Liver (tissue), 7 donors: ENCODE measurements at regions not wholly inside any gene's neighbourhood (a gene's known extent, or its start where the extent isn't known, plus 50 kb on each side); places are given as distances from the start of the nearest gene placed in this dataset.

Source experiments
- DNase-seq: peaks from one replicate; pipeline ENCODE4 v3.0.0-alpha.2; 2017; ENCODE audit warnings: low spot score
- H3K27ac ChIP-seq, 2 donors: one replicate each; pipeline ENCODE4 v1.7.0; 2013; ENCODE audit warnings: inconsistent platforms in 2 of 2, low read length in 2 of 2, control low read depth in 1 of 2, low read depth in 1 of 2, mild to moderate bottlenecking in 1 of 2
- H3K27me3 ChIP-seq, 4 donors: one replicate each; pipeline versions ENCODE4 v1.6.1 to v1.7.0; 2013; ENCODE audit warnings: low read length in 3 of 4, inconsistent platforms in 1 of 4, mild to moderate bottlenecking in 1 of 4, moderate library complexity in 1 of 4; ENCODE audit not compliant: control insufficient read depth in 4 of 4, insufficient read depth in 4 of 4
- H3K36me3 ChIP-seq, 4 donors: one replicate each; pipeline versions ENCODE4 v1.6.1 to v1.7.0; 2013; ENCODE audit warnings: low read length in 3 of 4, mild to moderate bottlenecking in 3 of 4, low read depth in 1 of 4, moderate library complexity in 1 of 4; ENCODE audit not compliant: control insufficient read depth in 4 of 4, insufficient read depth in 3 of 4
- H3K4me1 ChIP-seq, 4 donors: one replicate each; pipeline versions ENCODE4 v1.6.1 to v1.7.0; 2013; ENCODE audit warnings: low read length in 3 of 4, mild to moderate bottlenecking in 3 of 4, moderate library complexity in 1 of 4; ENCODE audit not compliant: control insufficient read depth in 4 of 4, insufficient read depth in 4 of 4
- H3K4me3 ChIP-seq, 3 donors: one replicate each; pipeline versions ENCODE4 v1.6.1 to v1.7.0; 2013; ENCODE audit warnings: low read length in 3 of 3, control low read depth in 1 of 3, low read depth in 1 of 3, mild to moderate bottlenecking in 1 of 3
- H3K9ac ChIP-seq, 2 donors: one replicate each; pipeline ENCODE4 v1.7.0; 2013; ENCODE audit warnings: low read length in 2 of 2, mild to moderate bottlenecking in 2 of 2, moderate library complexity in 2 of 2, control low read depth in 1 of 2, low read depth in 1 of 2
- H3K9me3 ChIP-seq, 4 donors: one replicate each; pipeline versions ENCODE4 v1.6.1 to v1.7.0; 2013; ENCODE audit warnings: low read length in 3 of 4; ENCODE audit not compliant: control insufficient read depth in 4 of 4
- ATF3 ChIP-seq: IDR thresholded peaks from 2 replicates; pipeline ENCODE4 v1.6.1; 2016; ENCODE audit warnings: antibody characterized with exemption
- FOXA1 ChIP-seq: IDR thresholded peaks from 2 replicates; pipeline ENCODE4 v1.6.1; 2016; ENCODE audit warnings: antibody characterized with exemption
- GABPA ChIP-seq, 2 donors: IDR thresholded peaks in 1 of 2; conservative IDR thresholded peaks in 1 of 2; 2 replicates each; pipeline ENCODE4 v1.6.1; 2016; ENCODE audit warnings: antibody characterized with exemption in 2 of 2, mild to moderate bottlenecking in 1 of 2, moderate library complexity in 1 of 2
- HNF4A ChIP-seq, 2 donors: conservative IDR thresholded peaks; 2 replicates each; pipeline ENCODE4 v1.6.1; 2016; ENCODE audit warnings: antibody characterized with exemption in 2 of 2, mild to moderate bottlenecking in 2 of 2
- HNF4G ChIP-seq: IDR thresholded peaks from 2 replicates; pipeline ENCODE4 v1.6.1; 2016; ENCODE audit warnings: antibody characterized with exemption
- NR2F2 ChIP-seq: IDR thresholded peaks from 2 replicates; pipeline ENCODE4 v1.6.1; 2016; ENCODE audit warnings: antibody characterized with exemption
- RAD21 ChIP-seq, 2 donors: IDR thresholded peaks; 2 replicates each; pipeline ENCODE4 v1.6.1; 2016; ENCODE audit warnings: antibody characterized with exemption in 2 of 2, mild to moderate bottlenecking in 2 of 2
- RXRA ChIP-seq, 2 donors: IDR thresholded peaks; 2 replicates each; pipeline ENCODE4 v1.6.1; 2017 to 2018; ENCODE audit warnings: antibody characterized with exemption in 2 of 2, mild to moderate bottlenecking in 1 of 2
- SP1 ChIP-seq: IDR thresholded peaks from 2 replicates; pipeline ENCODE4 v1.6.1; 2018; ENCODE audit warnings: antibody characterized with exemption, mild to moderate bottlenecking
- ZBTB33 ChIP-seq: IDR thresholded peaks from 2 replicates; pipeline ENCODE4 v1.6.1; 2016; ENCODE audit warnings: antibody characterized with exemption
- WGBS: extraction: QIAGEN DNeasy Blood & Tissue Kit; methylation state at CpG from one replicate; pipeline ENCODE4 v1.1.7; 2013; 5-methylcytosine and 5-hydroxymethylcytosine counted together
- TF ChIP-seq, protein P1 (sequence below): IDR thresholded peaks from 2 replicates; pipeline ENCODE4 v1.6.1; 2016; ENCODE audit warnings: antibody characterized with exemption
- TF ChIP-seq, protein P2 (sequence below): IDR thresholded peaks from 2 replicates; pipeline ENCODE4 v1.6.1; 2016; ENCODE audit warnings: antibody characterized with exemption, mild to moderate bottlenecking
- donor health status: healthy.
- donor health status: healthy.
- donor health status: healthy.
- donor health status: healthy.

DNA sequence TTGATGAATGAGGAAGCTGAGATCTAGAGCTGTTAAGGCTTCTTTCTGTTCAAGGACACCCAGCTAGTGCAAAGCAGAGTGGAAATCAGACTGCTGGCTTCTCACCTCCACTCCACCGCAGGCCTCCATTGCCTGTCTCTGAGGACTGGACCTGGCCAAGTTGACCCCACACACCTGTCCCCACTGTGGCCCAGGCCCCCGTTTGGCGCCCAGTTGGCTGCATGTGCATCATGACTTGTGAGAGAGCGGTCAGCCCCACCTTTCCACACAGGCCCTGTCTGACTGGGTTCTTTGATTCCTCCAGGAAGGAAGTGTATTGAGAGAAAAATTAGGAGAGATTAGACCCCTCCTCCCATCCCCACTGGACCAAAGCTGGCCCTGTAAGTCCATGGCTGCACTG lies 206.3 kb upstream of the TLE3 start:
- no peak for DNase-seq
- Histone ChIP-seq H3K4me1 (no peaks in the 10 kb centered on the region), H3K9ac (no peak overlapping the region), H3K27me3 (no peaks in the 10 kb centered on the region), H3K9me3 (peaks cover 0 to 6% (median 3%) of the 10 kb centered on the region in 4 donors), H3K4me3 (no peak overlapping the region), H3K36me3 (no peaks in the 10 kb centered on the region), H3K27ac (no peak overlapping the region)
- TF ChIP-seq HNF4A (conservative IDR thresholded peaks at IDR 0.05) (no peak), ZBTB33 (no peak), RXRA (IDR thresholded peaks at IDR 0.05) (no peak), SP1 (no peak), NR2F2 (no peak), RAD21 (IDR thresholded peaks at IDR 0.05) (no peak), GABPA (IDR thresholded peaks at IDR 0.05 in 1 of 2, conservative IDR thresholded peaks at IDR 0.05 in 1 of 2) (no peak)
- TF ChIP-seq, protein P1, sequence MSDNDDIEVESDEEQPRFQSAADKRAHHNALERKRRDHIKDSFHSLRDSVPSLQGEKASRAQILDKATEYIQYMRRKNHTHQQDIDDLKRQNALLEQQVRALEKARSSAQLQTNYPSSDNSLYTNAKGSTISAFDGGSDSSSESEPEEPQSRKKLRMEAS = no peak
- TF ChIP-seq, protein P2, sequence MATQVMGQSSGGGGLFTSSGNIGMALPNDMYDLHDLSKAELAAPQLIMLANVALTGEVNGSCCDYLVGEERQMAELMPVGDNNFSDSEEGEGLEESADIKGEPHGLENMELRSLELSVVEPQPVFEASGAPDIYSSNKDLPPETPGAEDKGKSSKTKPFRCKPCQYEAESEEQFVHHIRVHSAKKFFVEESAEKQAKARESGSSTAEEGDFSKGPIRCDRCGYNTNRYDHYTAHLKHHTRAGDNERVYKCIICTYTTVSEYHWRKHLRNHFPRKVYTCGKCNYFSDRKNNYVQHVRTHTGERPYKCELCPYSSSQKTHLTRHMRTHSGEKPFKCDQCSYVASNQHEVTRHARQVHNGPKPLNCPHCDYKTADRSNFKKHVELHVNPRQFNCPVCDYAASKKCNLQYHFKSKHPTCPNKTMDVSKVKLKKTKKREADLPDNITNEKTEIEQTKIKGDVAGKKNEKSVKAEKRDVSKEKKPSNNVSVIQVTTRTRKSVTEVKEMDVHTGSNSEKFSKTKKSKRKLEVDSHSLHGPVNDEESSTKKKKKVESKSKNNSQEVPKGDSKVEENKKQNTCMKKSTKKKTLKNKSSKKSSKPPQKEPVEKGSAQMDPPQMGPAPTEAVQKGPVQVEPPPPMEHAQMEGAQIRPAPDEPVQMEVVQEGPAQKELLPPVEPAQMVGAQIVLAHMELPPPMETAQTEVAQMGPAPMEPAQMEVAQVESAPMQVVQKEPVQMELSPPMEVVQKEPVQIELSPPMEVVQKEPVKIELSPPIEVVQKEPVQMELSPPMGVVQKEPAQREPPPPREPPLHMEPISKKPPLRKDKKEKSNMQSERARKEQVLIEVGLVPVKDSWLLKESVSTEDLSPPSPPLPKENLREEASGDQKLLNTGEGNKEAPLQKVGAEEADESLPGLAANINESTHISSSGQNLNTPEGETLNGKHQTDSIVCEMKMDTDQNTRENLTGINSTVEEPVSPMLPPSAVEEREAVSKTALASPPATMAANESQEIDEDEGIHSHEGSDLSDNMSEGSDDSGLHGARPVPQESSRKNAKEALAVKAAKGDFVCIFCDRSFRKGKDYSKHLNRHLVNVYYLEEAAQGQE = no peak
- WGBS = 99% methylated on average over 4 of the region's 4 CpGs

- Histone ChIP-seq H3K9me3 (peaks cover 0 to 6% (median 3%) of the 10 kb centered on the region in 4 donors), H3K36me3 (no peaks in the 10 kb centered on the region), H3K4me3 (no peak overlapping the region), H3K9ac (no peak overlapping the region), H3K27ac (no peak overlapping the region), H3K4me1 (no peaks in the 10 kb centered on the region), H3K27me3 (no peaks in the 10 kb centered on the region)
- DNase-seq = no peak
- WGBS = 98% methylated on average over 1 of the region's 1 CpG
- TF ChIP-seq HNF4G (no peak), ATF3 (no peak), GABPA (IDR thresholded peaks at IDR 0.05 in 1 of 2, conservative IDR thresholded peaks at IDR 0.05 in 1 of 2) (no peak), NR2F2 (no peak)
These were observed 204.6 kb upstream of the TLE3 start for GRCh38 chr15:70302360-70302759.

DNA sequence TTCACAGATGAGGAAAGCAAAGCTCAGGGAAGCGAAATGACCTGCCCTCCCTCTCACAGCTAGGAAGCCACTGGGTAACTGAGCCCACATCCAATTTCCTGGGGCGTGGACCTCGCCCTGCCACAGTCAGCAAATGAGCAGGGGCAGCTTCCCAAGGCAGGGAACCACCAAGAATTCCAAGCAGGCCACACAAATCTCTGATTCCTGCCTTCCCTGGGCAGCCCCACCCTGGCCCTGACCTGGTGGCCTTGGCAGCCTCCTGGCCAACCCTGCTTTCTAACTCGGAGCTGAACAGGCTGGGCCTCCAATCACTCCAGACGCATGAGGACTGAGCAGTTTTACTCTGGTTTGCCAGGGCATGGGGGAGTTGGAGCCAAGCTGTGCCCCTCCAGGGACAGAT lies 203.7 kb upstream of the TLE3 start:
- 81% methylated on average over 5 of the region's 5 CpGs for WGBS
- H3K36me3 ChIP-seq = no peaks in the 10 kb centered on the region

More for the DNA sequence above, 203.7 kb upstream of the TLE3 start:
- TF ChIP-seq, protein P2 = no peak
- no peak for TF ChIP-seq RXRA (IDR thresholded peaks at IDR 0.05)
- no peak for TF ChIP-seq FOXA1
- TF ChIP-seq ATF3 = no peak
- Histone ChIP-seq H3K4me3 (no peak overlapping the region), H3K4me1 (no peaks in the 10 kb centered on the region), H3K9ac (no peak overlapping the region), H3K27ac (no peak overlapping the region), H3K27me3 (no peaks in the 10 kb centered on the region), H3K9me3 (peaks cover 0 to 6% (median 3%) of the 10 kb centered on the region in 4 donors)
- no peak for DNase-seq
